ENCODE measurements at regions not wholly inside any gene's neighbourhood (a gene's known extent, or its start where the extent isn't known, plus 50 kb on each side); places are given as distances from the start of the nearest gene placed in this dataset.

DNA sequence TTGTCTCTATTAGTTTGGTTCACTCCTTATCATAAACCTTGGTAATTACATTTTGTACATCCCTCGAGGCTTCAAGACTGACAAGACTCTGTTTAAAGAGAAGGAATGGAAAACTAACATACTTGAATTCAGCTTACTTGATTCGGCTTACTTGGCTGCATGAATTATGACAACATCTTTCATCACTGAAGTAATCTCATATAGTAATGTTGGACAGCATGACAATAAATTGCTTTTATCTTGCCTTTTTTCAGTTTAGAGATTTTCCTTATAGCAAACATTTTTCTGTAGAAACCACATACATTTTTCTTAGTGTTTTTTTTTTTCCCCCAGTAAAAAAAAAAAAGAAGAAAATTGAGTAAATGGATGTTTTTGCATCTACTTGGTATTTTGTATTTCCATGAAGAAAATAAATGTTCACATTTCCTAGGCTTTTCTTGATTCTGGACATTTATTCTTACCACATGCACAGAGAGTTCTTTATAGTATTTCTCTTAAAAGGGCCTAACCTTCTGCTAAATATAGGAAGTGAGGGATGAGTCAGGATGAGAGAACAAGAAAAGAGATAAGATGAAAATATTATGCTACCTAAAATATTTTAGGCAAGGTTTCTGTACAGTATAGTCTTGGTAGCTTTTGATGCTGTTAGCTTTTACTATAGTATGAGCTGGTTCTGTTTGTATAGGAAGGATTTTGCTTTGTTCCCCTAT lies 101.0 kb upstream of the HDGFL1 start:
- DNase-seq, result no peak

DNA sequence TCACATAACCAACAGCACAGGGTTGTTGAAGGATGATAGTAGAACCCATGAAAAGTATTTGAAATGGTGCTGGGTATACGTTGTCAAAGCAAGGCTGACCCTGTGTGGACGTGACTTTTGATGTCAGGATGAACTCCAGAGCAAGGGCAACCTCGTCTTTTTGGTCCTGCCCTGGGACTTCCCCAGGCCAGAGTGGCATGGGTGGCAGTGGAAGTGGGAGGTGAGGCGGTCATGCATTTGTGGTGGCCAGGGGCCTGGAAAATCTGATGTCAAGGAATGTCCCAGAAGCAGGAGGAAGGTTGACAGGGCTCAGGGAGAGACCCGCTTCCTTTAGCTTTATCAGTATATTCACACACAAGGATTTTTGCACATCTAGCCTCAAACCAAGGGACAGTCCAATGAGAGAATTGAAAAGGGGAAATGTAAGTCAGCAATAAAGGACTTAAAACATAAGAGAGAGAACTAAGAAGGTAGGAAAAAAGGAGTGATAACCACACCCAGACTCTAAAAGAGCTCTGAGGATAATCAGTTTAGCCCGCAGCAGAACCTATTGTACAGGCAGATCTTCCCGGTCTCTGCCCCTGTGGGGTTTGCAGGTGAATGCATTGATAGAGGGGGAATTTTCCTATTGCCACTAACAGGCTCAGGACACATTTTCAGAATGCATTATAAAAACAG lies 98.8 kb upstream of the HDGFL1 start:
- no peak for DNase-seq

- DNase-seq, result peak; percentile 66
These were observed 98.2 kb upstream of the HDGFL1 start for GRCh38 chr6:22471132-22471690.

GRCh38 chr6:22471746-22472145 lies 97.6 kb upstream of the HDGFL1 start:
- no peak for DNase-seq

DNA sequence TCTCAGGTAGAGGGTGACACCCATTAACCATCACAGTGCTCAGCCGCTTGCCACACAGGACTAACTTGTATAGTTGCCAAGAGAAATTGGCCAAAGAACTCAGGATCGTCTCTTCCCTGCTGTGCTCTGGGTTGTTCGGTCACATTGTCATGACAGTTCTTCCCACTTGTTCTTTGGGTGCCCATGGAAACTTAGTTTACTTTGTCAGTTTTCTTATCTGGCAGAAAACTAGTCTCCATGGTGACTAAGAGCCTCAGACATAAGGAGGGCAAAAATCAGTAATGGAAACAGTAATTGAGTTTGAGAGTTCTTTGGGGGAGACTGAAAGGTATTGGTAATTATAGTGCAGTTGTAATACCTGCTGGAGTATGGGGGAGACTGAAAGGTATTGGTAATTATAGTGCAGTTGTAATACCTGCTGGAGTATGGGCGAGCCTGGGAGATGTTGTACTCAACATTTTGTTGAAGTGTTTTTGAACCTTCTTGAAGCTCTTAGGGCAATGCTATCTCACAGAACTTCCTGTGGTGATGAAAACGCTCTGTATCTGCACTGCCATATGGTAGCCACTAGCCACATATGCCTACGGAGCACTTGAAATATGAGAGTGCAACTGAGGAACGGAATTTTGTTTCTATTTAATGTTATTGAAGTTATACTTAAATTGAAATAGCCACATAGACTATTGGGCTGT lies 95.2 kb upstream of the HDGFL1 start:
- no peak for DNase-seq

DNA sequence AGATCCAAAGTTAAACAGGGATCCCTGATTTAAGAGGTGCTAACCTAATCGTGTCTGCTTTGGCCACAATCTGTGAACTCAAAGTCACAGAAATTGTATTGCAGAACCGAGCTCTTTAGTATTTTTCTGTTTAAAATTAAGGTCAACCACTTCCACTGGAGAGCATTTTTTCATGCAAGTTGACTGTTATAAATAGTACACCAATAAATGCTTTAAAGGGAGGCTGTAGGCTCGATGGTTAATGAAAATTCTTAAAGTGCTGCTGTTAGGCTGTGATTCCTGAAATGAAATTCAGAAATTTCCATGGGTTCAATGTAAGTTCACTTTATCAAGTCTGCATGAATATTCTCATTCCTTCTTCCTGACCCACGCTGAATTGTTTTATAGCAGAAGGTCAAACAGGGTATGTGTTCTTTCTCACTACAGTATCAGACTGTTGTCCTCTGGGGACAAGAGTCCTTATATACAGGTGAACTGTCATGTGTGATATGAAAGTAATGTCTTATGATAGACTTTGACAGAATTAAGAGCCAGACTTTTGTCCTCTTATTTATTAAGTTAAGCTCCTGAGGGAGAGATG lies 92.5 kb upstream of the HDGFL1 start:
- DNase-seq, result no peak

DNA sequence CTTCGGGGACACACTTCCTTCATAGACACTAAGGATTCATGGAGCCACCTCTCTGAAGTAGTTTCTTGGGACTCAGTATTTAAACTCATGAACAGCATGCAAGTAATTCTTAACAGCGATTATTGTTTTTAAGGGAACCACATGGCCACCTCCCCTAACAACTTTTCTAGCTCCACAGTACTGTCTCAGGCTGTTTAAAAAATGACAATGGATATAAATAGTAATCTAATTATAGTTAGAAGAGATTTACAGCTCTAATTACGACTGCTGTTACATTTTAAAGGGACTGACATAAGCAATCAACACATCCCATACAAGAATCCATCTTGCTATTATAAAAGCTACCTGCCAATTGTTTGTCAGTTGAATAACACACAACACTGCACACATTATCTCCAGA lies 72.1 kb upstream of the HDGFL1 start:
- DNase-seq, result no peak

GRCh38 chr6:22499815-22500214 lies 69.6 kb upstream of the HDGFL1 start:
- DNase-seq, result no peak

DNA sequence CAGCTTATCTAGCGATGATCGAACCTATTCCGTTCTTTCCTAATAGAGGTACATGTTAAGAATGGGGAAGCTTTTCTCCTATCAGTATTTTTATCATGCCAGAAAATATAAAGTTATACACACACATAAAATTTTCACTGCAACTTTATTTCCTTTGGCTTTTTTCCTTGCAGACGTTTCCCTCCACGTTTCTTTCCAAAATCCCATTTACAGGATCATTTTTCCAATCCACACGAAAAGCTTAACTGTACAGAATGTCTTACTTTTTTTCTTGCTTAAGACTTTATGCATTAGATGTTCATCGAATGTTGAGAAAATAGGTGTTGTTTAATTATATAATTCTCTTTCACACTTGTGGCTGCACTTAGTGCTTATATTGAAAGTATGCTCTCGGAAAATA lies 62.9 kb upstream of the HDGFL1 start:
- DNase-seq, result no peak

DNA sequence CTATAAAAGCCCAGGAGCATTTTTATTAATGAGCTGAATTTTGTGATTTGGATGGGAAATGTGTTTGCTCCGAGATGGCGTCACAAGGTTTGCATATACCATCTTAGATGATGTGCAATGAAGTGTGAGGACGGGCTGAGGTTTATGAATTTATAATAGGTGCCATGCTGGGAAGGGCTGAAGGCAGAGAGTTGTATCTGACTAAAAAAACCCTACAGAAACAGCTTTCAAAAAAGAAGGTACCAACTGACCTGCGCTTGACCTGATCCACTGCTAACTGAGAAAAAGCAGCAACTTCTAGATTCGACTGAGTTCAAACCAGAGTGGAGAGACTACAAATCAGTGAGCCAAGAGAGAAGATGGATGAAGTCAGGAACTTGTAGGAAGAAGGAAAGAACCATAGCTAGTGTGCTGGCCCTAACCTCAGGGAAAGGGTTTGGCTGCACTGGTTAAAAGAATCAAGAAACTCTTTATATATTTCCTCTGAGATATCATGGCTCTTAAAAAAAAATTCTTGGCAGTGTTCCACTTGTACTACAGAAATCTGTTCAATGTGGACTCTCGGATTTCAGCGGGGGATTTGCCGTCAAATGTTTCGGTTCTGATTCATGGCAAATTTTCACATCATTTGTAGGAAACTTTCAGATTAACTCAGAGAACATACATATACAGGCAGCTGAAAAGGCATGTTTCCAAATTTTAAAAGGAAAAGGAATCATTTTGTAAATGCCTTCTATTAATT lies 56.5 kb upstream of the HDGFL1 start:
- DNase-seq, result peak; percentile 45

GRCh38 chr6:22513667-22514066 lies 55.7 kb upstream of the HDGFL1 start:
- DNase-seq, result peak; percentile 28

DNA sequence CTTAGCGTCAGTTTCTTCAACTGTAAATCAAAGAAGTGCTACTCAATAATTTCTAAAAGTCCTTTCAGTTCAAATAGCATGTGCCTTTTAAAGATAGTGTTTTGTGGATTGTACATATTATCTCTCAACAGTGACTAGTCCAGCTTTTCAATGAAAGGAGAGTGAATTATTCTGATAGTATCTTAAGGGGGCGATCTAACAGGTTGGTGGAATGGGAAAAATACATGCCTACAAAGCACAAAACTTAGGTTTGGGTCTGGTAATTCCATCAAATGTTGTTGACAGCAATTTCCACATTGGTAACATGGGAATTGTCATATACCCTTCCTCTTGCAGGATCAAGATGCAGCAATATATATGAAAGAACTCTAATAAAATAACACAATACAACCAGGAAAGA lies 50.1 kb upstream of the HDGFL1 start:
- DNase-seq, result no peak
